ENCODE measurements at regions not wholly inside any gene's neighbourhood (a gene's known extent, or its start where the extent isn't known, plus 50 kb on each side); places are given as distances from the start of the nearest gene placed in this dataset.

DNA sequence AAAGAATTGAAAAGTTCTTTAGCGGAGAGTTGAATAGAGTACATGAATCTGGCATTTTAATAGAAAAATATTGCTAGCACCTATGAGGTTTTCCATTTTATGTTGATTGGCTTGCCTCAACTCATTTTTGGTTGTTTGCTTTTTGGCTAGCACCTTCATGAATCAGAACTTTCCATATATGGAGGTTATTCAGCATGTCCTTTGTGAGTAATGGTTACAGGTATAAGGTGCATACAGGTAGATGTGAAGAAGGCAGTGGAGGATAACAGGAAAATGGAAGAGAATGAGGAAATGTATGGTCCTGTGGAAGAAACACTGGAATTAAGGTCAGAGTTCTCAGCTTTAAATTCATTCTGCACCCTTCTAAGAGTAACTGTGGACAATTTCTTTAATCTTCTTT lies 98.1 kb upstream of the GBE1 start:
- TF ChIP-seq CTCF (IDR thresholded peaks at IDR 0.05) (no peak), POLR2A (IDR thresholded peaks at IDR 0.05) (no peak)
- intact Hi-C loops (cut with DNase I; ENCODE audit: low total_unique reads) = no loop called here
- no peak for DNase-seq
- WGBS, 2 donors = 97 to 100% methylated on average over 1 of the region's 1 CpG
- Histone ChIP-seq H3K27ac (no peak overlapping the region), H3K4me3 (no peak overlapping the region), H3K9me3 (no peaks in the 10 kb centered on the region), H3K36me3 (ENCODE audit: low read depth, missing control alignments) (no peaks in the 10 kb centered on the region), H3K27me3 (no peaks in the 10 kb centered on the region), H3K4me1 (no peaks in the 10 kb centered on the region)

DNA sequence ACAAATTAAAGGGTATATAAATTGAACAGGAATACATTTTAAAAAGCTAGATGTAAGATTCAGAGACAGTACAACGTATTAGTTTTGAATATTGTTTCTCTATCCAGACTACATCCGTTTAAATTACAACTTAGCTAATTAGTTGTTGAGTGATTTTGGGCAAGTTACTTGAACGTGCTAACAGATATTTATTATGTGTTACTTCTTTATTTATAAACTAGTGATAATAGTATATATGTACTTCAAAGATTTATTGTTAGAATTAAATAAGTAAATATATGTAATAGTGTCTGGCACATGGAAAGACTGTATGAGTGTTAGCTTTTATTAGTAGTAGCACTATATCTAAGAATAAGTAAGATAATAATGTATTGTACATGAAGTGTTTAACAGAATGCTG lies 92.0 kb upstream of the GBE1 start:
- TF ChIP-seq POLR2A (IDR thresholded peaks at IDR 0.05) (no peak), CTCF (IDR thresholded peaks at IDR 0.05) (no peak)
- 81 to 84% methylated on average over 3 of the region's 3 CpGs for WGBS, 2 donors
- H3K36me3 ChIP-seq (ENCODE audit: low read depth, missing control alignments) = no peaks in the 10 kb centered on the region
- H3K4me3 ChIP-seq = no peak overlapping the region
- no peaks in the 10 kb centered on the region for H3K4me1 ChIP-seq
- DNase-seq = no peak
- no peaks in the 10 kb centered on the region for H3K27me3 ChIP-seq
- intact Hi-C loops (cut with DNase I; ENCODE audit: low total_unique reads) = no loop called here
- H3K9me3 ChIP-seq = no peaks in the 10 kb centered on the region
- no peak overlapping the region for H3K27ac ChIP-seq

DNA sequence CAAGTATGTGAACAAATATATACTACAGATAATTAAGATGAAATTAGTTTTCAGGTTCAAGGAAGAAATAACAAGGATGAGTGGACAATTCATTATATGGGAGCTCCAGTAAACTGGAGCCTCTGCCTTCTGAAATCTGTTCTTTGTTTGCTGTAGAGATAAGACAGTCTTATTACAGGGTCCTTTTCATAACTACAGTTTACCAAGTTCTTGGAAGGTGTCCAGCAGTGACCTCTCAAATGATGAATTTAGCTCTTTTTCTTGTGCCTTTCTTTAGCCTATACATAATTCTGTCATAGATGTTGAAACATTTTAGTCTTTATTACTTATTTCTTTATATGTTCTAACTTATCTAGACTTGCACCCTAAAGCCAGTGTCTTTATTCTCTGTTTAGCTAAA lies 89.7 kb upstream of the GBE1 start:
- intact Hi-C loops (cut with DNase I; ENCODE audit: low total_unique reads) = no loop called here
- TF ChIP-seq CTCF (IDR thresholded peaks at IDR 0.05) (no peak), POLR2A (IDR thresholded peaks at IDR 0.05) (no peak)
- Histone ChIP-seq H3K4me3 (no peak overlapping the region), H3K9me3 (no peaks in the 10 kb centered on the region), H3K4me1 (no peaks in the 10 kb centered on the region), H3K27ac (no peak overlapping the region), H3K36me3 (ENCODE audit: low read depth, missing control alignments) (no peaks in the 10 kb centered on the region), H3K27me3 (no peaks in the 10 kb centered on the region)
- no peak for DNase-seq

- no peak overlapping the region for H3K27ac ChIP-seq
- intact Hi-C loops (cut with DNase I; ENCODE audit: low total_unique reads) = no loop called here
Observed at GRCh38 chr3:81846988-81847387, 85.5 kb upstream of the GBE1 start.

More at GRCh38 chr3:81846988-81847387, 85.5 kb upstream of the GBE1 start:
- no peaks in the 10 kb centered on the region for H3K9me3 ChIP-seq
- 60 to 68% methylated on average over 1 of the region's 1 CpG for WGBS, 2 donors
- TF ChIP-seq CTCF (IDR thresholded peaks at IDR 0.05) = no peak
- TF ChIP-seq POLR2A (IDR thresholded peaks at IDR 0.05) = no peak
- H3K27me3 ChIP-seq = no peaks in the 10 kb centered on the region
- H3K36me3 ChIP-seq (ENCODE audit: low read depth, missing control alignments) = no peaks in the 10 kb centered on the region
- H3K4me3 ChIP-seq = no peak overlapping the region
- no peak for DNase-seq
- no peaks in the 10 kb centered on the region for H3K4me1 ChIP-seq

All from testis (tissue), 2 donors.